MG63 (cell line): ENCODE measurements at regions not wholly inside any gene's neighbourhood (a gene's known extent, or its start where the extent isn't known, plus 50 kb on each side); places are given as distances from the start of the nearest gene placed in this dataset.

ENCODE experiments used
- DNase-seq: peaks from one replicate; pipeline ENCODE4 v3.0.0-alpha.2; 2020
- H3K27me3 ChIP-seq: fragments of 250-450 bp; sonication (Bioruptor Pico); 2 replicates; pipeline ENCODE4 v1.5.1; 2020; ENCODE audit warnings: mild to moderate bottlenecking, moderate library complexity
- H3K36me3 ChIP-seq: fragments of 250-450 bp; sonication (Bioruptor Pico); 2 replicates; pipeline ENCODE4 v1.5.1; 2020; ENCODE audit warnings: mild to moderate bottlenecking, moderate library complexity
- H3K4me3 ChIP-seq: fragments of 250-450 bp; sonication (Bioruptor Pico); 2 replicates; pipeline ENCODE4 v1.5.1; 2020; ENCODE audit warnings: mild to moderate bottlenecking, moderate library complexity
- H3K9me3 ChIP-seq: fragments of 250-450 bp; sonication (Bioruptor Pico); 2 replicates; pipeline ENCODE4 v1.5.1; 2020; ENCODE audit warnings: mild to moderate bottlenecking, moderate library complexity

- Histone ChIP-seq H3K9me3 (peaks cover 5% of the 10 kb centered on the region), H3K36me3 (no peaks in the 10 kb centered on the region), H3K4me3 (no peak overlapping the region), H3K27me3 (no peaks in the 10 kb centered on the region)
- no peak for DNase-seq
These were observed 2318.0 kb downstream of the PCDH9 start for GRCh38 chr13:64912141-64912540.

- Histone ChIP-seq H3K4me3 (no peak overlapping the region), H3K27me3 (no peaks in the 10 kb centered on the region), H3K9me3 (peaks cover 5% of the 10 kb centered on the region), H3K36me3 (no peaks in the 10 kb centered on the region)
- no peak for DNase-seq
These were observed 2320.0 kb downstream of the PCDH9 start for GRCh38 chr13:64910096-64910495.

- H3K4me3 ChIP-seq: no peak overlapping the region
These were observed 2321.0 kb downstream of the PCDH9 start for GRCh38 chr13:64909184-64909583.

GRCh38 chr13:64900039-64900438 is 2330.1 kb downstream of the PCDH9 start:
- Histone ChIP-seq H3K27me3 (no peaks in the 10 kb centered on the region; the same call in 1 of the 2 replicates), H3K9me3 (no peaks in the 10 kb centered on the region), H3K36me3 (no peaks in the 10 kb centered on the region), H3K4me3 (no peak overlapping the region)
- no peak for DNase-seq

More at GRCh38 chr13:64909184-64909583, 2321.0 kb downstream of the PCDH9 start:
- DNase-seq: no peak
- Histone ChIP-seq H3K36me3 (no peaks in the 10 kb centered on the region), H3K9me3 (peaks cover 5% of the 10 kb centered on the region), H3K27me3 (no peaks in the 10 kb centered on the region)

- Histone ChIP-seq H3K9me3 (no peaks in the 10 kb centered on the region), H3K36me3 (no peaks in the 10 kb centered on the region), H3K27me3 (no peaks in the 10 kb centered on the region), H3K4me3 (no peak overlapping the region)
- no peak for DNase-seq
These were observed 2345.2 kb downstream of the PCDH9 start for GRCh38 chr13:64884976-64885375.

- no peaks in the 10 kb centered on the region for H3K27me3 ChIP-seq
- no peak for DNase-seq
- H3K9me3 ChIP-seq: no peaks in the 10 kb centered on the region
- H3K36me3 ChIP-seq: no peaks in the 10 kb centered on the region
- no peak overlapping the region for H3K4me3 ChIP-seq
These were observed 2353.0 kb downstream of the PCDH9 start for GRCh38 chr13:64877176-64877575.

- H3K36me3 ChIP-seq: no peaks in the 10 kb centered on the region
- H3K9me3 ChIP-seq: no peaks in the 10 kb centered on the region
- no peak for DNase-seq
- no peak overlapping the region for H3K4me3 ChIP-seq
- no peaks in the 10 kb centered on the region for H3K27me3 ChIP-seq
These were observed 2358.4 kb downstream of the PCDH9 start for GRCh38 chr13:64871742-64872141.

GRCh38 chr13:64869539-64869938 is 2360.6 kb downstream of the PCDH9 start:
- Histone ChIP-seq H3K4me3 (no peak overlapping the region), H3K36me3 (no peaks in the 10 kb centered on the region), H3K9me3 (no peaks in the 10 kb centered on the region), H3K27me3 (no peaks in the 10 kb centered on the region)
- DNase-seq: no peak

GRCh38 chr13:64867856-64868255 is 2362.3 kb downstream of the PCDH9 start:
- H3K36me3 ChIP-seq: no peaks in the 10 kb centered on the region
- no peaks in the 10 kb centered on the region for H3K27me3 ChIP-seq
- no peaks in the 10 kb centered on the region for H3K9me3 ChIP-seq
- no peak overlapping the region for H3K4me3 ChIP-seq
- DNase-seq: no peak

- Histone ChIP-seq H3K27me3 (no peaks in the 10 kb centered on the region), H3K4me3 (no peak overlapping the region), H3K9me3 (no peaks in the 10 kb centered on the region), H3K36me3 (no peaks in the 10 kb centered on the region)
- DNase-seq: no peak
These were observed 2363.8 kb downstream of the PCDH9 start for GRCh38 chr13:64866331-64866730.

- Histone ChIP-seq H3K36me3 (no peaks in the 10 kb centered on the region), H3K27me3 (no peaks in the 10 kb centered on the region), H3K9me3 (no peaks in the 10 kb centered on the region), H3K4me3 (no peak overlapping the region)
- peak; percentile 1 for DNase-seq
These were observed 2374.6 kb downstream of the PCDH9 start for GRCh38 chr13:64855506-64855905.

GRCh38 chr13:64850017-64850416 is 2380.1 kb downstream of the PCDH9 start:
- no peak overlapping the region for H3K4me3 ChIP-seq
- no peak for DNase-seq
- H3K9me3 ChIP-seq: no peaks in the 10 kb centered on the region
- H3K27me3 ChIP-seq: no peaks in the 10 kb centered on the region
- H3K36me3 ChIP-seq: no peaks in the 10 kb centered on the region

GRCh38 chr13:64849196-64849595 is 2380.9 kb downstream of the PCDH9 start:
- no peak for DNase-seq

GRCh38 chr13:64847767-64848166 is 2382.4 kb downstream of the PCDH9 start:
- no peak overlapping the region for H3K4me3 ChIP-seq

More at GRCh38 chr13:64849196-64849595, 2380.9 kb downstream of the PCDH9 start:
- H3K36me3 ChIP-seq: no peaks in the 10 kb centered on the region
- no peaks in the 10 kb centered on the region for H3K27me3 ChIP-seq
- H3K9me3 ChIP-seq: no peaks in the 10 kb centered on the region
- no peak overlapping the region for H3K4me3 ChIP-seq

GRCh38 chr13:64845110-64845509 is 2385.0 kb downstream of the PCDH9 start:
- DNase-seq: no peak
- H3K9me3 ChIP-seq: no peaks in the 10 kb centered on the region

More at GRCh38 chr13:64847767-64848166, 2382.4 kb downstream of the PCDH9 start:
- H3K36me3 ChIP-seq: no peaks in the 10 kb centered on the region
- DNase-seq: no peak
- H3K9me3 ChIP-seq: no peaks in the 10 kb centered on the region
- no peaks in the 10 kb centered on the region for H3K27me3 ChIP-seq

GRCh38 chr13:64819081-64819480 is 2411.1 kb downstream of the PCDH9 start:
- Histone ChIP-seq H3K36me3 (no peaks in the 10 kb centered on the region), H3K27me3 (no peaks in the 10 kb centered on the region), H3K9me3 (no peaks in the 10 kb centered on the region), H3K4me3 (no peak overlapping the region)
- DNase-seq: no peak

More at GRCh38 chr13:64845110-64845509, 2385.0 kb downstream of the PCDH9 start:
- H3K4me3 ChIP-seq: no peak overlapping the region
- no peaks in the 10 kb centered on the region for H3K36me3 ChIP-seq
- H3K27me3 ChIP-seq: no peaks in the 10 kb centered on the region

- DNase-seq: peak; percentile 2
- no peaks in the 10 kb centered on the region for H3K9me3 ChIP-seq
- H3K36me3 ChIP-seq: no peaks in the 10 kb centered on the region
- no peaks in the 10 kb centered on the region for H3K27me3 ChIP-seq
- H3K4me3 ChIP-seq: no peak overlapping the region
These were observed 2412.4 kb downstream of the PCDH9 start for GRCh38 chr13:64817691-64818090.

GRCh38 chr13:64810750-64811149 is 2419.4 kb downstream of the PCDH9 start:
- no peak for DNase-seq
- Histone ChIP-seq H3K36me3 (no peaks in the 10 kb centered on the region), H3K4me3 (no peak overlapping the region), H3K9me3 (no peaks in the 10 kb centered on the region), H3K27me3 (no peaks in the 10 kb centered on the region)

GRCh38 chr13:64808704-64809103 is 2421.4 kb downstream of the PCDH9 start:
- Histone ChIP-seq H3K9me3 (no peaks in the 10 kb centered on the region), H3K4me3 (no peak overlapping the region), H3K27me3 (no peaks in the 10 kb centered on the region), H3K36me3 (no peaks in the 10 kb centered on the region)
- DNase-seq: no peak
